ENCODE measurements at regions not wholly inside any gene's neighbourhood (a gene's known extent, or its start where the extent isn't known, plus 50 kb on each side); places are given as distances from the start of the nearest gene placed in this dataset.

- no peak for TF ChIP-seq CTCF (IDR thresholded peaks at IDR 0.05; ENCODE audit: extremely low read depth, insufficient read depth, missing control alignments)
- DNase-seq (ENCODE audit: low spot score), result no peak
- in situ Hi-C loops (cut with MboI; ENCODE audit: low pct_unique_long_range_greater_than_20kb, low sequenced_read_pairs, unreplicated experiment), result no loop called here
Measured at GRCh38 chr6:43921548-43922425, 151.8 kb downstream of the VEGFA start.

- in situ Hi-C loops (cut with MboI; ENCODE audit: low pct_unique_long_range_greater_than_20kb, low sequenced_read_pairs, unreplicated experiment), result no loop called here
- TF ChIP-seq CTCF (IDR thresholded peaks at IDR 0.05; ENCODE audit: extremely low read depth, insufficient read depth, missing control alignments), result no peak
- no peak for DNase-seq (ENCODE audit: low spot score)
Measured at GRCh38 chr6:43921039-43921438, 151.0 kb downstream of the VEGFA start.

- in situ Hi-C loops (cut with MboI; ENCODE audit: low pct_unique_long_range_greater_than_20kb, low sequenced_read_pairs, unreplicated experiment), result no loop called here
- TF ChIP-seq CTCF (IDR thresholded peaks at IDR 0.05; ENCODE audit: extremely low read depth, insufficient read depth, missing control alignments), result no peak
- DNase-seq (ENCODE audit: low spot score), result no peak
Measured at GRCh38 chr6:43919774-43920173, 149.8 kb downstream of the VEGFA start.

GRCh38 chr6:43917878-43918382, 147.9 kb downstream of the VEGFA start:
- in situ Hi-C loops (cut with MboI; ENCODE audit: low pct_unique_long_range_greater_than_20kb, low sequenced_read_pairs, unreplicated experiment), result no loop called here
- no peak for DNase-seq (ENCODE audit: low spot score)
- TF ChIP-seq CTCF (IDR thresholded peaks at IDR 0.05; ENCODE audit: extremely low read depth, insufficient read depth, missing control alignments), result no peak

- in situ Hi-C loops (cut with MboI; ENCODE audit: low pct_unique_long_range_greater_than_20kb, low sequenced_read_pairs, unreplicated experiment), result no loop called here
- TF ChIP-seq CTCF (IDR thresholded peaks at IDR 0.05; ENCODE audit: extremely low read depth, insufficient read depth, missing control alignments), result no peak
- DNase-seq (ENCODE audit: low spot score), result no peak
Measured at GRCh38 chr6:43916924-43917877, 147.2 kb downstream of the VEGFA start.

Data from GM13977 (cell line).